ENCODE measurements at regions not wholly inside any gene's neighbourhood (a gene's known extent, or its start where the extent isn't known, plus 50 kb on each side); places are given as distances from the start of the nearest gene placed in this dataset.

- no peak overlapping the region for H3K9ac ChIP-seq (ENCODE audit: low read depth, low read length)
- no peaks in the 10 kb centered on the region for H4K20me1 ChIP-seq (ENCODE audit: insufficient read depth, low read length)
- no peak overlapping the region for H3K4me3 ChIP-seq (ENCODE audit: low read depth in 1 of 2, low read length in 2 of 2)
- H3K79me2 ChIP-seq (ENCODE audit: insufficient read depth, low read length) = no peaks in the 10 kb centered on the region
- TF ChIP-seq EZH2 (IDR thresholded peaks at IDR 0.05; ENCODE audit: borderline replicate concordance, low read depth, low read length, severe bottlenecking) (no peak), CTCF (IDR thresholded peaks at IDR 0.05; ENCODE audit: borderline replicate concordance, extremely low read depth, low read length, poor library complexity, severe bottlenecking) (no peak)
- H3K4me1 ChIP-seq (ENCODE audit: insufficient read depth, low read length) = no peaks in the 10 kb centered on the region
- no peak for DNase-seq
- ATAC-seq (ENCODE audit: insufficient read depth, low read depth) = no peak
- H2AFZ ChIP-seq (ENCODE audit: low read depth, low read length) = no peak overlapping the region
- H3K27me3 ChIP-seq (ENCODE audit: insufficient read depth, low read length, poor library complexity) = peaks cover 4% of the 10 kb centered on the region
- H3K4me2 ChIP-seq (ENCODE audit: insufficient read depth, low read length) = no peak overlapping the region
- no peak overlapping the region for H3K27ac ChIP-seq (ENCODE audit: low read length)
- no peaks in the 10 kb centered on the region for H3K36me3 ChIP-seq (ENCODE audit: insufficient read depth, low read length)
- no peaks in the 10 kb centered on the region for H3K9me3 ChIP-seq (ENCODE audit: insufficient read depth, low read length, severe bottlenecking)
These were observed 582.0 kb upstream of the MKI67 start for GRCh38 chr10:128708182-128708581.

GRCh38 chr10:128709686-128710085, 583.5 kb upstream of the MKI67 start:
- H3K4me1 ChIP-seq (ENCODE audit: insufficient read depth, low read length) = no peaks in the 10 kb centered on the region
- DNase-seq = no peak
- H3K27ac ChIP-seq (ENCODE audit: low read length) = no peak overlapping the region
- no peak for TF ChIP-seq CTCF (IDR thresholded peaks at IDR 0.05; ENCODE audit: borderline replicate concordance, extremely low read depth, low read length, poor library complexity, severe bottlenecking)
- no peak for TF ChIP-seq EZH2 (IDR thresholded peaks at IDR 0.05; ENCODE audit: borderline replicate concordance, low read depth, low read length, severe bottlenecking)
- H3K4me3 ChIP-seq (ENCODE audit: low read depth in 1 of 2, low read length in 2 of 2) = no peak overlapping the region
- H3K27me3 ChIP-seq (ENCODE audit: insufficient read depth, low read length, poor library complexity) = no peaks in the 10 kb centered on the region
- H3K36me3 ChIP-seq (ENCODE audit: insufficient read depth, low read length) = no peaks in the 10 kb centered on the region
- H4K20me1 ChIP-seq (ENCODE audit: insufficient read depth, low read length) = no peaks in the 10 kb centered on the region
- ATAC-seq (ENCODE audit: insufficient read depth, low read depth) = no peak
- no peak overlapping the region for H3K4me2 ChIP-seq (ENCODE audit: insufficient read depth, low read length)
- H3K79me2 ChIP-seq (ENCODE audit: insufficient read depth, low read length) = no peaks in the 10 kb centered on the region
- H3K9ac ChIP-seq (ENCODE audit: low read depth, low read length) = no peak overlapping the region
- H2AFZ ChIP-seq (ENCODE audit: low read depth, low read length) = no peak overlapping the region
- H3K9me3 ChIP-seq (ENCODE audit: insufficient read depth, low read length, severe bottlenecking) = no peaks in the 10 kb centered on the region

- Histone ChIP-seq H2AFZ (ENCODE audit: low read depth, low read length) (no peak overlapping the region), H3K79me2 (ENCODE audit: insufficient read depth, low read length) (no peaks in the 10 kb centered on the region), H3K9me3 (ENCODE audit: insufficient read depth, low read length, severe bottlenecking) (no peaks in the 10 kb centered on the region), H3K27me3 (ENCODE audit: insufficient read depth, low read length, poor library complexity) (no peaks in the 10 kb centered on the region), H3K4me3 (ENCODE audit: low read depth in 1 of 2, low read length in 2 of 2) (no peak overlapping the region), H3K36me3 (ENCODE audit: insufficient read depth, low read length) (no peaks in the 10 kb centered on the region), H3K4me1 (ENCODE audit: insufficient read depth, low read length) (no peaks in the 10 kb centered on the region), H3K9ac (ENCODE audit: low read depth, low read length) (no peak overlapping the region), H3K4me2 (ENCODE audit: insufficient read depth, low read length) (no peak overlapping the region), H4K20me1 (ENCODE audit: insufficient read depth, low read length) (no peaks in the 10 kb centered on the region), H3K27ac (ENCODE audit: low read length) (no peak overlapping the region)
- DNase-seq (no peak), ATAC-seq (ENCODE audit: insufficient read depth, low read depth) (no peak)
- TF ChIP-seq EZH2 (IDR thresholded peaks at IDR 0.05; ENCODE audit: borderline replicate concordance, low read depth, low read length, severe bottlenecking) (no peak), CTCF (IDR thresholded peaks at IDR 0.05; ENCODE audit: borderline replicate concordance, extremely low read depth, low read length, poor library complexity, severe bottlenecking) (no peak)
These were observed 584.0 kb upstream of the MKI67 start for GRCh38 chr10:128710098-128710797.
